ENCODE measurements at regions not wholly inside any gene's neighbourhood (a gene's known extent, or its start where the extent isn't known, plus 50 kb on each side); places are given as distances from the start of the nearest gene placed in this dataset.

DNA sequence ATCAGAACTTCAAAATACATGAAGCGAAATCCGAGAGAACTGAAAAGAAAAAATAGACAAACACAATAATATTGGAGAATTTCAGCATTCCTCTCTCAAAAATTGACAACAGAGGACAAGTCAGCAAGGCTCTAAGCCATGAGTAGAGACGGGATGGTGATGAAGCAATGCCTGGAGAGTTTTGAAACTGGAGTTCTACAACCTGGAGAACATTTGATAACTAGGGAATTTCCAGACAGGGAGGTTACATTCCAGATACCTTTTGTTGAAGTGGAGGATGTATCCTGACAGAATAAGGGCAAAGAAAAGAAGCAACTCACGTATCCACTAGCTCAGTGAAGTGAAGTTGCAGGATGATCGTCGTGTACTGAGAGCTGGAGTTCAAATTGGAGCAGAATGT is 291.4 kb downstream of the CTTN start:
- Histone ChIP-seq H3K4me1 (replicated peaks in 1 of 2; ENCODE audit: control insufficient read depth in 2 of 2, insufficient read depth in 2 of 2, low read length in 2 of 2) (no peaks in the 10 kb centered on the region), H3K27me3 (ENCODE audit: control insufficient read depth in 2 of 2, insufficient read depth in 2 of 2, low read length in 2 of 2) (no peaks in the 10 kb centered on the region; a peak in 1 of 5 replicates), H3K36me3 (ENCODE audit: control insufficient read depth, insufficient read depth, low read length) (no peaks in the 10 kb centered on the region), H3K79me2 (ENCODE audit: control insufficient read depth, insufficient read depth, low read length) (no peaks in the 10 kb centered on the region), H2AFZ (ENCODE audit: low read depth, low read length) (no peak overlapping the region), H3K27ac (ENCODE audit: extremely low read depth, low read depth, low read length) (no peak overlapping the region), H3K9me1 (ENCODE audit: control insufficient read depth, insufficient read depth, low read length) (no peaks in the 10 kb centered on the region), H4K20me1 (replicated peaks; ENCODE audit: control insufficient read depth, insufficient read depth, low read length) (no peaks in the 10 kb centered on the region), H3K9ac (ENCODE audit: insufficient read depth in 1 of 2, low read depth in 2 of 2, low read length in 2 of 2) (no peak overlapping the region), H3K4me3 (no peak overlapping the region), H3K9me3 (replicated peaks; ENCODE audit: control insufficient read depth, insufficient read depth, low read depth, low read length) (peaks cover 2% of the 10 kb centered on the region; the same call in 1 of the 2 replicates), H3K4me2 (ENCODE audit: insufficient read depth, low read length) (no peak overlapping the region)
- 0% methylated on average over 6 of the region's 6 CpGs for WGBS (ENCODE audit: insufficient coverage, low coverage, missing lambda C conversion rate)
- ChIA-PET POLR2A (no interaction called here), CTCF (ENCODE audit: low intra/inter-chr PET ratio) (no interaction called here)
- FAIRE-seq (no peak), ATAC-seq (no peak), DNase-seq (ENCODE audit: extremely low read depth in 1 of 4, low spot score in 3 of 4) (no peak)
- no TSS peak for BruUV-seq (replicated peaks)
- in situ Hi-C loops (cut with MboI): no loop called here
- TF ChIP-seq ZNF77 (CRISPR knock-in tag; IDR thresholded peaks at IDR 0.05): no peak
- no peak for TF ChIP-seq RBM34 (IDR thresholded peaks at IDR 0.05; ENCODE audit: borderline replicate concordance, insufficient read depth, low read length)
- TF ChIP-seq MTA3 (IDR thresholded peaks at IDR 0.05; ENCODE audit: borderline replicate concordance): no peak
- no peak for TF ChIP-seq ARNT (IDR thresholded peaks at IDR 0.05)
- TF ChIP-seq, protein P1, sequence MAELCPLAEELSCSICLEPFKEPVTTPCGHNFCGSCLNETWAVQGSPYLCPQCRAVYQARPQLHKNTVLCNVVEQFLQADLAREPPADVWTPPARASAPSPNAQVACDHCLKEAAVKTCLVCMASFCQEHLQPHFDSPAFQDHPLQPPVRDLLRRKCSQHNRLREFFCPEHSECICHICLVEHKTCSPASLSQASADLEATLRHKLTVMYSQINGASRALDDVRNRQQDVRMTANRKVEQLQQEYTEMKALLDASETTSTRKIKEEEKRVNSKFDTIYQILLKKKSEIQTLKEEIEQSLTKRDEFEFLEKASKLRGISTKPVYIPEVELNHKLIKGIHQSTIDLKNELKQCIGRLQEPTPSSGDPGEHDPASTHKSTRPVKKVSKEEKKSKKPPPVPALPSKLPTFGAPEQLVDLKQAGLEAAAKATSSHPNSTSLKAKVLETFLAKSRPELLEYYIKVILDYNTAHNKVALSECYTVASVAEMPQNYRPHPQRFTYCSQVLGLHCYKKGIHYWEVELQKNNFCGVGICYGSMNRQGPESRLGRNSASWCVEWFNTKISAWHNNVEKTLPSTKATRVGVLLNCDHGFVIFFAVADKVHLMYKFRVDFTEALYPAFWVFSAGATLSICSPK (IDR thresholded peaks at IDR 0.05; ENCODE audit: borderline replicate concordance): no peak
- no peak for TF ChIP-seq MED1 (CRISPR knock-in tag; IDR thresholded peaks at IDR 0.05; ENCODE audit: borderline replicate concordance)
- intact Hi-C loops (cut with micrococcal nuclease): no loop called here

Measured in K562 (cell line).